ENCODE measurements at regions not wholly inside any gene's neighbourhood (a gene's known extent, or its start where the extent isn't known, plus 50 kb on each side); places are given as distances from the start of the nearest gene placed in this dataset.

GRCh38 chr4:66863481-66863880 is 681.8 kb downstream of the CENPC start:
- Histone ChIP-seq H3K4me3 (ENCODE audit: insufficient read depth, low read length, poor library complexity, severe bottlenecking) (no peak overlapping the region), H3K27ac (ENCODE audit: low read depth, low read length) (no peak overlapping the region), H3K9me2 (replicated peaks; ENCODE audit: insufficient read depth, low read length) (no peaks in the 10 kb centered on the region), H3K9me3 (ENCODE audit: insufficient read depth, low read length) (no peaks in the 10 kb centered on the region), H3K36me3 (ENCODE audit: low read length) (no peaks in the 10 kb centered on the region), H3K27me3 (ENCODE audit: low read length) (no peaks in the 10 kb centered on the region), H2AFZ (ENCODE audit: low read depth, low read length, severe bottlenecking) (no peak overlapping the region), H3K79me2 (ENCODE audit: insufficient read depth, low read length) (no peaks in the 10 kb centered on the region), H3F3A (ENCODE audit: insufficient read depth) (no peaks in the 10 kb centered on the region), H4K20me1 (ENCODE audit: low read depth, low read length) (no peaks in the 10 kb centered on the region), H3K9ac (ENCODE audit: low read length) (no peak overlapping the region), H3K4me2 (ENCODE audit: low read depth, low read length, poor library complexity, severe bottlenecking) (no peak overlapping the region)
- no peak for TF ChIP-seq EZH2phosphoT487 (conservative IDR thresholded peaks at IDR 0.05; ENCODE audit: low read length)

GRCh38 chr4:66855956-66856355 is 689.3 kb downstream of the CENPC start:
- H4K20me1 ChIP-seq (ENCODE audit: low read depth, low read length) = no peaks in the 10 kb centered on the region
- H3K9ac ChIP-seq (ENCODE audit: low read length) = no peak overlapping the region
- no peaks in the 10 kb centered on the region for H3K9me2 ChIP-seq (replicated peaks; ENCODE audit: insufficient read depth, low read length)
- TF ChIP-seq EZH2phosphoT487 (conservative IDR thresholded peaks at IDR 0.05; ENCODE audit: low read length) (no peak), CTCF (IDR thresholded peaks at IDR 0.05; ENCODE audit: insufficient read depth, low read length, poor library complexity, severe bottlenecking) (no peak)
- H3K79me2 ChIP-seq (ENCODE audit: insufficient read depth, low read length) = no peaks in the 10 kb centered on the region
- no peaks in the 10 kb centered on the region for H3K27me3 ChIP-seq (ENCODE audit: low read length)
- H3F3A ChIP-seq (ENCODE audit: insufficient read depth) = no peaks in the 10 kb centered on the region
- no peak overlapping the region for H2AFZ ChIP-seq (ENCODE audit: low read depth, low read length, severe bottlenecking)
- H3K36me3 ChIP-seq (ENCODE audit: low read length) = no peaks in the 10 kb centered on the region
- no peak overlapping the region for H3K4me3 ChIP-seq (ENCODE audit: insufficient read depth, low read length, poor library complexity, severe bottlenecking)
- no peak overlapping the region for H3K27ac ChIP-seq (ENCODE audit: low read depth, low read length)
- H3K9me3 ChIP-seq (ENCODE audit: insufficient read depth, low read length) = no peaks in the 10 kb centered on the region
- H3K4me2 ChIP-seq (ENCODE audit: low read depth, low read length, poor library complexity, severe bottlenecking) = no peak overlapping the region

- H3K79me2 ChIP-seq (ENCODE audit: insufficient read depth, low read length) = no peaks in the 10 kb centered on the region
- H3K27me3 ChIP-seq (ENCODE audit: low read length) = no peaks in the 10 kb centered on the region
- H3K9me2 ChIP-seq (replicated peaks; ENCODE audit: insufficient read depth, low read length) = no peaks in the 10 kb centered on the region
- no peak overlapping the region for H3K27ac ChIP-seq (ENCODE audit: low read depth, low read length)
- H2AFZ ChIP-seq (ENCODE audit: low read depth, low read length, severe bottlenecking) = no peak overlapping the region
- no peak overlapping the region for H3K4me3 ChIP-seq (ENCODE audit: insufficient read depth, low read length, poor library complexity, severe bottlenecking)
- H3F3A ChIP-seq (ENCODE audit: insufficient read depth) = no peaks in the 10 kb centered on the region
- H3K9me3 ChIP-seq (ENCODE audit: insufficient read depth, low read length) = no peaks in the 10 kb centered on the region
- no peak overlapping the region for H3K9ac ChIP-seq (ENCODE audit: low read length)
- H3K36me3 ChIP-seq (ENCODE audit: low read length) = no peaks in the 10 kb centered on the region
- no peak for TF ChIP-seq EZH2phosphoT487 (conservative IDR thresholded peaks at IDR 0.05; ENCODE audit: low read length)
- TF ChIP-seq CTCF (IDR thresholded peaks at IDR 0.05; ENCODE audit: insufficient read depth, low read length, poor library complexity, severe bottlenecking) = no peak
- H4K20me1 ChIP-seq (ENCODE audit: low read depth, low read length) = no peaks in the 10 kb centered on the region
- no peak overlapping the region for H3K4me2 ChIP-seq (ENCODE audit: low read depth, low read length, poor library complexity, severe bottlenecking)
Measured at GRCh38 chr4:66853845-66854244, 691.5 kb downstream of the CENPC start.

GRCh38 chr4:66852843-66853242 is 692.5 kb downstream of the CENPC start:
- Histone ChIP-seq H3K9me2 (replicated peaks; ENCODE audit: insufficient read depth, low read length) (no peaks in the 10 kb centered on the region), H3K27me3 (ENCODE audit: low read length) (no peaks in the 10 kb centered on the region), H3K4me2 (ENCODE audit: low read depth, low read length, poor library complexity, severe bottlenecking) (no peak overlapping the region), H3F3A (ENCODE audit: insufficient read depth) (no peaks in the 10 kb centered on the region), H3K79me2 (ENCODE audit: insufficient read depth, low read length) (no peaks in the 10 kb centered on the region), H3K9ac (ENCODE audit: low read length) (no peak overlapping the region), H3K27ac (ENCODE audit: low read depth, low read length) (no peak overlapping the region), H3K9me3 (ENCODE audit: insufficient read depth, low read length) (no peaks in the 10 kb centered on the region), H2AFZ (ENCODE audit: low read depth, low read length, severe bottlenecking) (no peak overlapping the region), H3K4me3 (ENCODE audit: insufficient read depth, low read length, poor library complexity, severe bottlenecking) (no peak overlapping the region), H3K36me3 (ENCODE audit: low read length) (no peaks in the 10 kb centered on the region), H4K20me1 (ENCODE audit: low read depth, low read length) (no peaks in the 10 kb centered on the region)
- TF ChIP-seq CTCF (IDR thresholded peaks at IDR 0.05; ENCODE audit: insufficient read depth, low read length, poor library complexity, severe bottlenecking) (no peak), EZH2phosphoT487 (conservative IDR thresholded peaks at IDR 0.05; ENCODE audit: low read length) (no peak)

Measured in SU-DHL-6 (cell line).